GM12872 (cell line): ENCODE measurements at regions not wholly inside any gene's neighbourhood (a gene's known extent, or its start where the extent isn't known, plus 50 kb on each side); places are given as distances from the start of the nearest gene placed in this dataset.

ENCODE experiments used
- CTCF ChIP-seq: IDR thresholded peaks from 3 replicates; pipeline ENCODE4 v1.5.1; 2011; ENCODE audit warnings: low read depth, mild to moderate bottlenecking, low read length, moderate library complexity; ENCODE audit not compliant: insufficient read depth

- TF ChIP-seq CTCF: no peak
Measured at GRCh38 chr16:85193115-85193493, 80.8 kb upstream of the CIBAR2 start.

GRCh38 chr16:85193876-85194275, 81.6 kb upstream of the CIBAR2 start:
- no peak for TF ChIP-seq CTCF

- no peak for TF ChIP-seq CTCF
Measured at GRCh38 chr16:85194307-85195270, 82.3 kb upstream of the CIBAR2 start.

- no peak for TF ChIP-seq CTCF
Measured at GRCh38 chr16:85195271-85195647, 83.0 kb upstream of the CIBAR2 start.

- TF ChIP-seq CTCF: no peak
Measured at GRCh38 chr16:85195900-85196772, 83.9 kb upstream of the CIBAR2 start.

GRCh38 chr16:85196976-85197375, 84.7 kb upstream of the CIBAR2 start:
- TF ChIP-seq CTCF: no peak

- no peak for TF ChIP-seq CTCF
Measured at GRCh38 chr16:85197611-85198566, 85.6 kb upstream of the CIBAR2 start.
